HG03097 (cell line): ENCODE measurements at regions not wholly inside any gene's neighbourhood (a gene's known extent, or its start where the extent isn't known, plus 50 kb on each side); places are given as distances from the start of the nearest gene placed in this dataset.
"Not testable (repeated sequence)": the region's sequence is repeated elsewhere in the genome, so short reads cannot be mapped to it uniquely, and the experiment has no call there.

Source experiments
- ATAC-seq: cut with Tn5 transposase; IDR thresholded peaks from one replicate; pipeline ENCODE4 v1.9.1; 2021; ENCODE audit not compliant: unreplicated experiment, low FRiP score

DNA sequence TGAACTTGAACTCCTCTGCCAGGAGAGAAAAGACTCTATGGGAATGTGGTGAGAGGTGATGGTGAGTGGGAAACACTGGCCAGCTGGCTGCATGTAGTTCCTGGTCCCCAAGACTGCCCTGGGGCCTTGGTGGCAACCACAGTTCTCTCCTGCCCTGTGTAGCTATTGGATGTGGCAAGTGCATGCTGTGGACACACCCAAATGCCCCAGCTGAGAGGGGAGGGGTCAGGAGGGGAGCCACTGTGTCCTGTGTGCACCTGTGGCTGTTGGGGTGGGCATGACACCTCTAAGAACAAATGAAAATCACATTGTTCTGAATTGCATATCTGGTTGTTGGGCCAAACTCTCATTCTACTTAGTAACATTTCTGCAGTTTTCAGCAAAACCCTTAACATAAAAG, 409.6 kb downstream of the NSUN3 start:
- ATAC-seq: no peak

DNA sequence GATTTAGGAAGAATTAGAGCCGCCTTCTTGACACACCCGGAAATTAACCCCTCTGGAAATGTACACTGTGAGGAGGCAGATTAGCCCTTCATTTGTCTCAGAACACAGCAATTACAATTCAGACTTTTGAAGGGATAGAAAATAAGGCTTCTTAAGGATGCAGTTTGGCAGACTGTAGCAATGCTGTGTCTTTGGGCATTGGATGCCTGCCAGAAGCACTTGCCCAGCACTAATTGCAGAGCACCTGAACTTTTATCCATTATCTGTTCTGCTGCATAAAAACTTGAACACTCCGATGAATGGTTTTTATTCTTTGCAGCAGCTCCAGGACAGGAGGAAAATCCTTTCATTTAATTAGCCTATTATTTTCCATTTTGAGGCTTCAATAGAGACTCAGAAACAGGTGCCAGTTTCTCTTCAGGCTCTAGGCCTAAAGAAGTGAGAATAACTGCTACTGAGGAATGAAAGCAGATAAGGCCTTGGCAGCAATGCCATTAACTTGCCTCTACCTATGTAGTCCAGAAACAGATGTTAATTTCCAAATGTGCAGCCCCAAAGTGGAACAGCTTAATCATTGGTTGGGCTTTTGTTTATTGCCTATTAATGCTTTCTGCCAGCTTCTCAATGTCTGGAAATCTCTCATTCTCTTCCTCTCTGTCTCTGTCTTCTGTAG, 418.5 kb downstream of the NSUN3 start:
- no peak for ATAC-seq

DNA sequence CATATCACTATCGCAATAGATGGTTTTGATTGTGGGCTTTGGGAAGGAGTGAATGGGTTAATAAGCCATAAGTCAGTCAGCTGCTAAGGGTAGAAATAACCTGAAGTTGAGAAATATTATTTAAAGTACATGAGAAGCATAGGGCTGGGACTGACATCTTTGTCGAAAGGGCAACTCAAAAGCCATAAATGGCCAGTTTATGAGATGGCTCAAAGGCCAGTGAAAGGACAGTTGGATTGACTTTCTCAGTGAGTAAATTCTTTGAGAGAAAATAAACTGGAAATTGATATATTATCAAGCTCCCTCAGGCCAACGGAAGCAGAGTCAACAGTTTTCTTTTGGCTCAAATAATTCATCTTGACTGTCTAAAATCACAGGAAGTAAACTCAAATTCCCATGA, 419.8 kb downstream of the NSUN3 start:
- no peak for ATAC-seq

DNA sequence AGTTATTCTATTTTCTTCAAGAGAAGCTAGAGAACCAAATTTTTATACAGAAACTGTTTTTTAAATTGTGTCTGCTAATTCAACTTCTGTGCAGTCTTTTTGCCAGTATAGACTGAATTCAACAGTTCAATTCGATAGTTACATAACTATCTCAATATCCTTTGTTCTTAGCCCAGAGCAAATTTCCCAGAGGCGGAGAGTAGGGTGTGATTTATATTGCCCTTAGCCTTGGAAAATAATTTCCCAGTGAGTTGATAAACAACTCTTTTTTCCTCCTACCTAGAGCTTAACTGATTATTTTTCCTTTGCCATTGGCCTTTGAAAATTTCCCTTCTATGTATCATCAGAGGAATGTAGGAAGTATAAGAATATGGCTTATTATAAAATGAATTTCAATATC, 420.5 kb downstream of the NSUN3 start:
- no peak for ATAC-seq

GRCh38 chr3:94494992-94495391, 432.1 kb downstream of the NSUN3 start:
- ATAC-seq: no peak

DNA sequence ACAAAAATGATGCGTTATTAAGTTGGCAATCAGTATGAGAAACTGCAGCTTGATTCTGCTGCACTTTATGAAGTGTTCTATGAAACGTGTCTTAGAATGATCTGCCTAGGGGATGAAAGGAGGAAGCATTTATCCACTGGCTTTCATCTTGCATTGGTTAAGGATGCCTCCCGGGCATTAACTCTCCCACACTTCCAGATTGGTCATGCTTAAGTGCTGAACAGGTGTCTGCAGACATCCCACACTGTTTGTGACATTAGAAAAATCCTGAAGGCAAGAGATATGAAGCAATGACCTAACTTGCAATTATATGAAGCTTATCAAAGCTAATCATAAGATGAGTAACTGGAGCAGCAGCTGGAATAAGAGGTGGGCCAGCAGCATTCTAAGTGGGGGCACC, 437.3 kb downstream of the NSUN3 start:
- ATAC-seq: no peak

DNA sequence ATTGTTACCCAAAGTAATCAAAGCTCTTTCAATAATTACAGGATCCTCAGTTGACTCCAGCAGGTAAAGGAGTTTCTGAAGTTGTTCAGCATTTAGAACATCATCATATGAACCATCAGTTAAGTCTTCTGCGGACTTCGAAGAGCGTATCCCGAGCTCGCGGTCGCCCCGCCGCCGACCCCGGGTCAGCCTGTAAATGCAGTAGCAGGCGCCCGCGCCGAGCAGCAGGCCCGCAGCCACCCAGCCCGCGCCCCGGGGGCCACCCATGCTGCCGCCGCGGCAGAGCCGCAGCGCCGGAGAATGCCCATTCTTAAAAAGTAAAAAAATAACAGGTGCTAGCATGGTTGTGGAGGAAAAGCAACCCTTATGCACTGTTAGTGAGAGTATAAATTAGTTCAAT, 444.5 kb downstream of the NSUN3 start:
- not testable (repeated sequence) for ATAC-seq

GRCh38 chr3:94512876-94513275, 450.0 kb downstream of the NSUN3 start:
- no peak for ATAC-seq

- ATAC-seq: no peak
Observed at GRCh38 chr3:94513600-94513999, 450.7 kb downstream of the NSUN3 start.

GRCh38 chr3:94515983-94516382, 453.1 kb downstream of the NSUN3 start:
- no peak for ATAC-seq

DNA sequence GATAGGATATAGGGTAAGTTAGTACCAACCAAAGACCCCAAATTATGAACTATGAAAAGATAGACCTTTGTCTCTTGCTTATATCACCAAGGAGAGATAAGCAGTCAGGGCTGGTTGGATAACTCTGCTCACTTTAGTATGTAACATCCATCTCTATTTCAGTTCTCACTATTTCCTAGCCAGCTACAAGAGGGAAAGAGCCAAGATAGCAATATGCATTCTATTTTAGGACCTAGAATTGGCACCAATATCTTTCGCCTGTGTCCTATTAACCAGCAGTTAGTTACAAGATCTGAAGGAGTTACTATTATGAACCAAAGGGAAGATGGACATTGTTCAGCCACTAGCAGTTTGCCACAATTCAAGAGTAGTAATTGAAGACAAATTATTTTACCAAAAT, 457.5 kb downstream of the NSUN3 start:
- no peak for ATAC-seq

GRCh38 chr3:94522488-94522887, 459.6 kb downstream of the NSUN3 start:
- ATAC-seq: no peak

DNA sequence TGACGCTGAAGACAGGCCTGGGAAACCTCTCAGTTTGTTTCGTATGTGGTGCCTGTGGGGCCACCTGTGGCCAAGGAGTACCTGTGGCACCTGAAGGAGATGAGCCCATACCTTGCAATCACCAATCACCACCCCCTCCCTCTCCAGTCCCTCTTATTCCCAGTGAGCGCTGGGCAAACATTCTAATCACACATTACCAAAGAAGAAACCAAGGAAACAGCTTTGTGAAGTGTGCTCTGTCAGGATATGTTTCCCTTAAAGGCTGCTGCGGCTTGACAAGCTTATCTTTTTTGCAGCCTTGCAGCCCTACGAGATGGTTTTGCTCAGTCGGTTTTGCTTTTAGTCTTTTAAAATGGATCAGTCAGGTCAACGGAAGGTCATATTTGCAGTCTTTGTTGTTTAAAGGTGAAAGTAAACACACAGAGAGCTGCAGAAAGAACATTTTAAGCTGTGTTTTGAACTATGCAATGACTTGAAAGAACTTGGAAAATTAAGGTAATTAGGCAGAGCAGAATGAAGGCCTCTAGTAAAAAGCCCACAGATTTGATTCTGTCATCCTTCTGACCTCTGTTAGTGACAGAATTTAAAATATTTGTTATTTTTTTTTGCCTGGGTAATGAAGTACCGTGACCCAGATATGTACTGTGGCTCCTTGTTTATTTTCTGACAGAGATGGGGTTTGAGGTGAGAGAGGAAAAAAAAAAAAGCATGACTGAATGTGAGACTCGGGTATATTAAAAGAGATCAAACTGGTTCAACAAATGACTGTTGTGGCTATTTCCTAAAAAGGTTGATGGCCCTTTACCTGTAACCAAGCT, 461.4 kb downstream of the NSUN3 start:
- no peak for ATAC-seq

- no peak for ATAC-seq
Observed at GRCh38 chr3:94525043-94525442, 462.2 kb downstream of the NSUN3 start.

GRCh38 chr3:94529816-94530215, 467.0 kb downstream of the NSUN3 start:
- no peak for ATAC-seq

DNA sequence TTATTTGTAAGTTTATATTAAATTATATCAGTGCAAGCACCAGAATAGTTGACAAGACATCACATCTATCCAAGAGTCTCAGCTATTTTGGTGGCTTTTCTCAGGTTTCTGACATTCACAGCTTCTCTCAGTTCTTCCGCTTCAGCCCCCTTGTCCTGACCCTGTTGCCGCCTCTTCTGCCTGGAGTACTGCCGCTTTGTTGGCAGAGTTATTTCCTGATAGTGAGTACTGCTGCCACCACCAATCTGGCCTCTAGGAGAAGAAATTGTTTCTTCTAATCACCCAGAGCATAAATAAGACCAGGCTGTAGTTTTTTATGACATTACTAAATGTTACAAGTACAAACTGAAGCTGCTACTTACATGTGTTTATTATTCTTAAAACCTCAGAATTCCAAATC, 470.1 kb downstream of the NSUN3 start:
- ATAC-seq: no peak

GRCh38 chr3:94539937-94540336, 477.1 kb downstream of the NSUN3 start:
- no peak for ATAC-seq

GRCh38 chr3:94543161-94543560, 480.3 kb downstream of the NSUN3 start:
- ATAC-seq: no peak

DNA sequence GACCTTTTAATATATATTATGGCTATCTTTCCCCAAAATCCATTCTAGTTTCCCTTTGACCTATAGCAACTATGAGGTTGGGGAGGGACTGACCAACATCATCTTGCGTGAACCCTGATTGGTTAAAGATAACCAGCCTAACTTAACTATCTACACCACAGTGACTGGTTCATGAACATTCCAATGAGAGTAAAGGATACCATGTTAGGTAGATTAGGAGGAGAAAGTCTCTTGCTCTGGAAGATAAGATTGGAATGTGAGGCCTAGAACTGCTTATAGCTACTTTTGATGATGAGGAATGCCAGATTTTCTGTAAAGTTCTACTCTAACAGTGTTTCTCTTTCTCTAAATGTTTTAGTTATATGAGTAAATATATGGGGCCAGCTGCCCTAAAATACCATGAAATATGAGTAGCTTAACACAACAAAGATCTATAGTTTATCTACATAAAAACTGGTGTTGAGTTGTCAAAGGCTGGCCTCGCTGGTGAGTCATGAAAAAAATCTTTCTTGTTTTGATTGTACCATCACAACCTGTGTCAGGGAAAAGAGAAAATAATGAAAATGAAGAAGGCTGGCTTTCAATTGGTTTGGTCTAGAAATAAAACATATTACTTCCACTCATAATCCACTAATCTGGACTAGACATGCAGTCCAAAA, 481.4 kb downstream of the NSUN3 start:
- no peak for ATAC-seq

DNA sequence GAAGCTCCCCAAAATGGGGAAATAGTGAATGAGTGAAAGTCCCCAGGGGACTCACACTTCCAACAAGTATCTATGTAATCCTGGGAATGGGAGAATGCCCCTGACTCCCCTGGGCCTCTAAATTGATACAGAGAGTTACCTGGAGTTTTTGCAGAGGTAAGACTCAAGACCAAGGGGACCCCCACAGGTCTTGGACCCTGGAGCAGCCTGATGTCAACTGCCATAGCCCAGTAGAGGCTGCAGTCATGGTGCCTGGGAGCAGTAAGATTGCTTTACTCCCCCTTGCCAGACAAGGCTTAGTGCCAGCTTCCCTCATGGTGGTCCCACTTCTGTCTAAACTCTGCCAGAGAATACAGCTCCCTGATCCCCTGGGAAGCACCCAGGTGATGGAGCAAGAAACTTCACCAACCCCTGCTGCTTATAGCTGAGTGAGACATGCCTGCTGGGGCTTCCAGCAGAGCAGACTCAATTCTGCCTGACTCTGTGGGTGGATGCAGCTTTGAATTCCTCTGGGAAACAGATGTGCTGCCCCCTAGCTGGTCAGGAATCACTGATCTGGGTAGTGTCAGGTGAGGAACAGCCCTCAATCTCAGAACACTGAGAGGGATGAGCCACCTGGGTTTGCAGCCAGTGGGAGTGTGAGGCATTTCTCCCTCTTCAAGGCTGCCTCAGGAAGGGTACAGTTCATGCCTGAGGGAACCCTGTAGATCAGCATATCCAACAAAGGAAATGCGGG, 485.9 kb downstream of the NSUN3 start:
- ATAC-seq: no peak

- ATAC-seq: no peak
Observed at GRCh38 chr3:94561094-94561493, 498.2 kb downstream of the NSUN3 start.
